EL (cell line): ENCODE measurements at regions not wholly inside any gene's neighbourhood (a gene's known extent, or its start where the extent isn't known, plus 50 kb on each side); places are given as distances from the start of the nearest gene placed in this dataset.

Experiments used
- DNase-seq: peaks from one replicate; pipeline ENCODE4 v3.0.0-alpha.2; 2016

DNA sequence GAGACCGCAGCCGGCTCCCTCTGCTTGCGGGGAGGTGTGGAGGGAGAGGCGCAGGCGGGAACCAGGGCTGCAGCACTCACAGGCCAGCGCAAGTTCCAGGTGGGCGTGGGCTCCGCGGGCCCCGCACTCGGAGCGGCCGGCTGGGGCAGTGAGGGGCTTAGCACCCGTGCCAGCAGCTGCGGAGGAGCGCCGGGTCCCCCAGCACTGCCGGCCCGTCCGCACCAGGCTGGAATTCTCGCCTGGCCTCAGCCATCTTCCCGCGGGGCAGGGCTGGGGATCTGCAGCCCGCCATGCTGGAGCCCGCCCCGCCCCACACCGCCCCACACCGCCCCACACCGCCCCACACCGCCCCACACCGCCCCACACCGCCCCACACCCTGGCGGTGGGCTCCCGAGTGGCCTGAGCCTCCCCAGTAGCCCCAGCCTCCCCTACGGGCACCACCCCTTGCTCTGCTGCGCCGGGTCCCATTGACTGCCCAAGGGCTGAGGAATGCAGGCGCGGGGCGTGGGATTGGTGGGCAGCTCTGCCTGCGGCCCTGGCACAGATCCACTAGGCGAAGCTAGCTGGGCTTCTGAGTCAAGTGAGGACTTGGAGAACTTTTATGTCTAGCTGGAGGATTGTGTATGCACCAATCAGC, 123.9 kb upstream of the MGAT5 start:
- no peak for DNase-seq

DNA sequence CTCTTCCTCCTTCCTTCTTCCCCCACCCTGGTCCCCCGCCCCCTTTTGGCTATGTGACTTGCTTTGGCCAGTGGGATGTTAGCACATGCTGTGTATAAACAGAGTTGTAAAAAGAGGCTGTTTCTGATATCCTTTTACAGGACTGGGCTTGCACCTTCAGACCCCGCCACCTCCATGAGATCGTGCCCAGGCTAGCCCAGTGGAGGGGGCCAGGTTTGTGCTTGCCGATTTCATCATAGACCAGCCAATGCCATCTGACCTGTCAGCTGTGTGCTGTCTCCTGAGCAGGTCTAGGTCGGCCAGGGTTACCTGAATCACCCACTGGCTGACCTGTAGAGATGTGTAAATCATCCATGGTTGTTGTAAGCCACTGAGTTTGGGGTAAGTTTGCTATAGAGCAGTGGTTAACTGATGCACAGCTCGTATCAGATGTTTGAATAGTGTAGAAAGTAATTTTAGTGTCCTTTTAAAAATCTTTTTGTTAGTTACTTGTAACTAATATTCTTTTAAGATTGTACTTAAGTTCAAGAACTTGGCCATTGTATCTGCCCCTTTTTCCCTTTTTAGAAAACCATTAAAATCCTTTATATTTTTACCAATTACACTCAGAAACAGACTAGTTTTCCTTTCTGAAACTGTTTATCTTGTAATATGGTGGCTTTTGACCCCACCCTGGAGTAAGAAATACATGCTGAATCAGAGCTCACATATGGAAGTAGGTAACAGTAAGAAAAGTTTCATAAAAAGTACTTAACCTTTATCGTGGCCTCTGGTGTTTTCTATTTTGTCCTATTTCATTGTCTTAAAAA, 122.0 kb upstream of the MGAT5 start:
- DNase-seq: no peak

DNA sequence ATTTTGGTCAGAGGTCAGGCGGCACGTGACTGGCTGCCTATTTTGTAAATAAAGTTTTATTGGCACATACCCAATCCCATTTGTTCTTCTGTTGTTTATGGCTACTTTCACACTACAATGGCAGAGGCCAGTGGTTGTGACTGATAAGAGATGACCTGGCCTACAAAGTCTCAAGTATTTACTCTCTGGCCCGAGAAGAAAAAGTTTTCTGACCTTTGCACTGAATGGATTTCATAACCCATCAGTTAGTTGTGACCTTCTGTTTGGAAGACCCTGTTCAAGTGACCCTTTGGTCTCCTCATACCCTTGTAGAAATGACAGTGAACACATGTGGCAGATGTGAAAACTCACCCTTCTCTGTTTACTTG, 121.4 kb upstream of the MGAT5 start:
- no peak for DNase-seq

DNA sequence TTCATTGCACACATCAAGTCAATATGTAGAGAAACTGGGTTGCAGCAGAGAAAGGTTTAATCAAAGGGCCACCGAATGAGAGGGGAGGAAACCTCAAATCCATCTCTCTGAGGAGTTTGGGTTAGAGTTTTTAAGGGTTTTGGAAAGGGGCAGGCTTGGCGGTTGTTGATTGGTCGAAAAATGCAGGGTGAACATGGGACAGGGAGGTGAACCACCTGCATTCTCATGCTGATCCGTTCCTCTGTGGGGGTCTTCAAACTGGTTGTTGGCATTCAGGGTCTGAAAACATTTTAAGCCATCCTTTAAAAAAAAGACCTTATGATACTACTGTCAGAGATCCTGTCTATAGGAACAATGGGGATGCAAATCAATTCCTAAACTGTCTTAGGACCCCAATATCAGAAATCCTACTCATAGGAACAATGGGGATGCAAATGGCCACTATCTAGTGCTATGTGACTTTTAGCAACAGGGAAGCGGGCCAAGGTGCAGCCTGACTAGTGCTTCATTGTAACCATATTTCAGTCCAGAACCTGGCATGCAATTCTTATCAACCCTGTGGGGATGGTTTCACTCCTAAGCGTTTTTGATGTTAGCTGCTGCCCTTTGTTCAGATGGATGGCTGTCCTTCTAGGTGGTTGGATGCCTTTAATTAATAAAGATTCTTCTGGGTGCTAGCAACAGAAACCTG, 120.1 kb upstream of the MGAT5 start:
- no peak for DNase-seq

DNA sequence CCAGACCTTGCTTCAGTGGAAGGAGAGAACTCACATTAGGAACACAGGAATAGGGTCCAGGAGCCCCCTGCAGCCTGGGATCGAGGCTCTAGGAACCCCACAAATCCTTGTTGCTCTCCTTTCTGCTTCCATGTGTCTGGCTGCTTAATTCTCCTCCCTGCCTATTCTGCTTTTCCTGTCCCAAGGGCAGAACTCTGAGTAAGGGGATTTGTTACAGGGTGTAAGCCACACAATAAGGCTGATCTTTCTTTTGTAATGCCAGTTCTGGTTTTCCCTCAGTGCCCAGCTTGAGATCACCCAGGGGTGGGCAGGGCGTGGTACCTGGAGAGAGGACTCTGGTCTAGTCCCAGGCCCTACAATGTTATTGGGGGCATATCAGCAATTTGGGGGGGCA, 119.6 kb upstream of the MGAT5 start:
- DNase-seq: no peak

DNA sequence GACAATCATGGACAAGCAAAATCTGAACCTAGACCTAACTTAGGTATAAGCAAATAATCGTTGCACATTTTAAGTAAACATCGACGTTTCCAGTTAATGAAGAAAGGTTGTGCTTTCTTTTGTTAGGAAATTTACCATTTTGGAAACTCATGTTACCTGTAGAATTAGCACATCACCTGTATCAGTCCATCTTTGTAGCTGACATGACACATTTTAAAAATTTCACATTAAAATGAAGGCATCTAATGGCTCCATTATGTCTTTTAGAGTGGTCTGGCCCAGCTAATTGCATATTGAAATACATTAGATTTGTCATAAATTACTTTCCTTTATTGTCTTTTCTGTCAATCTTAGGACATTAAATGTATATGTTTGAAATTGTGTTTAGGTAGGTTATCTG, 119.0 kb upstream of the MGAT5 start:
- no peak for DNase-seq

DNA sequence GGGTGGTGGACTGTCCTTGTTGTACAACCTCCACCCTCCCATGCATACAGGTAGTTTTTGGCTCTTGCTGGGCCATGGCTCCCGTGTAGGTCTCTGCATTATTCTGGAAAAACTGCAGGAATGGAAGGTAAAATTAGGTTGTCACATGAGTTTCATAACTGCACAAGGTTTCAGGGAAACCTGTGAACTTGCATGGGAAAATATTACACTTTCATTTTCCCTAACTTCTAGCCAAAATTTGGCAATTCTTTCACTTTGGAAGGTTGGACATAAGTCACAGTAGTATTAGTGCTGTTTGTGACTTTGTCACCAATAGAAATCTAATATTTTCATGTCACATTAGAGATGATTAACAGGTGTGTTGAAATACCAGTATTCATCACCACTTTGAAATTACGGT, 118.1 kb upstream of the MGAT5 start:
- DNase-seq: no peak

DNA sequence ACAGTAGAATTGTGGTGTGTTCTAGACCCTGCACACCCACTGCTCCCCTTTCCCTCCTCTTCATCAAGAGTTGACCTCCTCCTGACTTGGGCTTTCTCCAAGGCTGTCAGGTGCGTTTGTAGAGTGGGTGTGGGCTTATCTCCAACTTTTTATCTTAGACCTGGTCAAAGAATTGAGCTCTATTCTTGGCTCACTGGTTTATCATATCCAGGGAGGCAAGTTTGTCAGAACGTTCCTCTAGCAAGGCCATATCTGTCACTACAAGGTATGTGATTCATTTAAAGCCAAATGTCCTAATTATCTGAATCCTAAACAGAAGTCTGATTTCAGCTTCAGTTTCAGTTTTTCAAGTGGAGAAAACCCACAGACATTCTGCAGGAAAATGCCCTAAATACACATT, 117.1 kb upstream of the MGAT5 start:
- DNase-seq: no peak

DNA sequence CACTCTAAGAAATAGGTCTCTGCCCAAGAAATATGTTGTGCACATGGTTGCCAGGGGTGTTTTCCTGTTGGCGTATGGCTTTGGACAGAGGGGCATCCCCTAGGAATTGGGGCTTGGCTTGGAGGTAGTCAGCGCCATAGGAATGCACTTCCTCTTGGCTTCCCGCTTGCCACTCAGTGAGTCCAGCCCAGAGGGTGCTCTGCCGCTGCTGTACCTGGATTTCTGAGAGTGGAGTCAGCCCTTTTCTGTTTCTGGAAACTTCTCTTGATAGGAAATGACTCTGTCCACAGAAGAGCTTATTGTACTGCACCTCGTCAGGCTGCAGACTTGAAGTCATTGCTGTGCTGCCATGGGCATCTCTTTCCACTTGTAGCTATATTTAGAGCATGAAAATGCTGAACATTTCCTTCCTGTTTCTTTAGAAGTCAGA, 116.7 kb upstream of the MGAT5 start:
- DNase-seq: peak; percentile 91

DNA sequence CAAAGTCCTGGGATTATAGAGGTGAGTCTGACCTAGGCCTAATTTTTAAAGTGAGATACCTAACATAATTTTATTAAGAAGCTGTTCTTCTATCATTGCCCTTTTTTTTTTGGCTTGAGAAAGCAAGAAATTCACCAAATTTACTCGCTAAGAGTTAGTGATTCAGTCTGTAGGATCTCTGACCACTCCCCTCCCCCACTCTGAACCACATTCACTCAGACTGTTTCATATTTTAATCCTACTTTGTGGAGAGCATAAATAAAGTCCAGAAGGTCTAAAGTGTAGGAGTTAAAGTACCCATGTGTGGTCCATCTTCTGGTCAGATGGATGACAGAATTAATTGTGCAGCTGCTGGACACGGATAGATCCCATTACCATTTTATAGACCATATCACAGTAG, 115.8 kb upstream of the MGAT5 start:
- peak; percentile 29 for DNase-seq

DNA sequence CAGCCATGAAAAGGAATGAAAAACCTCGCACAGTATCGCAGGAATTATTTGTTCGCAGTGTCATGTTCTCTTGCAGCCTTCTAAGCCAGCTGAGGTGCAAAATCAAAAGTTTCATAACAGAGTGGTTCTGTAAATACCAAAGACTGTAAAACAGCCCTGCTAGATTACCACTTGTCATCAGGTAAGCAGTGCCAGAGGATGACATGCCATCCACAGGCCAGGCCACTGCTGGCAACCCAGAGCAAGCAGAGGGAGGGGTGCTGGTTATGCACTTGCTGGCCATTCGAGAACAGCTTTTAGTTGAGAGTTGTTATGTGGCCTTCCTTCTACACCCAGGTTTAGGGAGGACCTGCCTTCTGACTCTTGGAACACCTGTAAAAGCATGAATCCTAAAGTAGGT, 114.3 kb upstream of the MGAT5 start:
- DNase-seq: no peak

DNA sequence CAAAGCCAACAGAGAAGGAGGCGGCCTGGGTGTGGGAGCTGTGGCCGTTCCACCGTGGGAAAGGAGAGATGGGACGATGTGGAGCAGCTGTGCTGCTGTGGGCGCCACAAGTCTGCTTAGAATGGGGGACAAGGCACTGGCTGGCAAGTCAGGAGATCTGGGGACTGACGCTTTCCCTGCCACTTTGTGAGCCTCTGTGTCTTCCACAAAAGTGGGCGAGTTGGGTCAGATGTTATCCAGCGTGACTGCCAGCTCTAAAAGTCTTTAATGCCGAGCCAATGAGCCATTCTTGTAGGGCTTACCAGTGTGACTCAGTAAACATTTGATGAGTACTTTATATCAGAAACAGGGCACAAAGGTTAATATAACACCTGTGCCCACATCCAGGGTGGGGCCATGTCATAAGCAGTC, 113.6 kb upstream of the MGAT5 start:
- DNase-seq: no peak

DNA sequence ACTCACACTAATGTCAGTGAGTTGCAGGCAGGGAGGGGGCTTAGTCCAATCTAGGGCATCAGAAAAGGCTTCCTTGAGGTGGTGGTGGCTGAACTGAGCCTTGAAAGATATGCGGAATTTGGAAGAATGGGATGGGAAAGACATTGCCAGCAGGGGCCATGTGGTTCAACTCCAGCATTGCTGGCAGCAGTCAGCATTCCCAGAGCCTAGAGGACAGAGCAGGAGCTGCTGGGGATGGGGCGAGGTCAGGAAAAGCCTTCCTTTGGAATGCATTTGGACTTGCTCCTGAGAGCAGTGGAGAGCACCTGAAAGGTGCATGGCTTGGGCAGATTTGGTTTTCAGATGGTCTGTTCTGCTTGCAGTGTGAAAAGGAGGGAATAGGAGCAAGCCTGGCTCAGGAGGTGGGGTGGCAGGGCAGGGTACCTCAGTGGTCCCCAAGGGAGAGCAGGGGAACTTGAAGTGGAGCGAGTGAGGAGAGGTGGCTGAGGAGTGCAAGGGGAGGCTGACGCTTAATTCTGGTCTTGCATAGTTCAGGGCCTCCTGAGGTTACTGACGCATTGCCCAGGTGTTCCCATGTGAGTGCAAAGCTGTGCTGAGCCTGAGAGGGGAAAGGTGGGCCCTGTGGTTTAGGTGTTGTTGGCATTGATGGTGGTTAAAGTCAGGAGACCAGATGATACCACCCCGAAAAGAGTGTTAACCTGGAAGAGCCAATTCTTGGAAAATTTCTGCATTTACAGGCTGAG, 112.1 kb upstream of the MGAT5 start:
- DNase-seq: no peak

DNA sequence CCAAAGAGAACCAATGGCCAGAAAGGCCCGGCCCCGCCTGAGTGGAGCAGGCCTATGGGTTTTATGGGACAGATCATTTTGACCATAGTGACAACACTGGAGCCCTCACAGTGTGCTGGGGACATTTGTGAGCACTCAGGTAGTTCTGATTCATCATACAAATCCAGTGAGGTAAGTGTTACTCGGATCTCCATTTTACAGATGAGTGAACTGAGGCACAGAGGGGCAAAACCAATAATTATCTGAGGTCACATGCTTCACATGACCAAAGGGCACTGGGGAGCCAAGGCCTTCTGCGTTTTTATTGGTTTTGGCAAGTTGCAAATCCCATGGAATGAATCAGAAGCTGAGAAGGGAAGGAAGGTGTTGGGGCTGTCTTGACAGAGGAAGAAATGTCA, 111.5 kb upstream of the MGAT5 start:
- DNase-seq: peak; percentile 41

DNA sequence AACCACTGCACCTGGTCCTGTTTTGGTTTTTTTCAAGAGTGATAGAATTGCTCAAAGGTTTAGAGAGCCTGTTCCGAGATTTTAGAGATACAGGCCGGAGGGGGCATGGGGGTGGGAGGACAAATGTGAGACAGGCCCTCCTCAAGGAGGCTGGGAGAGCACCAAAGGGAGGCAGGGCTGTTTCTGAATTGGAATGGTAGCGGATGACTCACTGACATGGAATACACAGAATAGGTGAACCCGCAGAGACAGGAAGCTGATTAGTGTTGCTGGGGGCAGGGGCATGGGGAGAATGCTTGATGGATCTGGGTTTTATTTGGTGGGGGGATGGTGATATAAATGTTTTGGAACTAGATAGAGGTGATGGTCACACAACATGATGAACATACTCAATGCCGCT, 111.0 kb upstream of the MGAT5 start:
- peak; percentile 79 for DNase-seq

DNA sequence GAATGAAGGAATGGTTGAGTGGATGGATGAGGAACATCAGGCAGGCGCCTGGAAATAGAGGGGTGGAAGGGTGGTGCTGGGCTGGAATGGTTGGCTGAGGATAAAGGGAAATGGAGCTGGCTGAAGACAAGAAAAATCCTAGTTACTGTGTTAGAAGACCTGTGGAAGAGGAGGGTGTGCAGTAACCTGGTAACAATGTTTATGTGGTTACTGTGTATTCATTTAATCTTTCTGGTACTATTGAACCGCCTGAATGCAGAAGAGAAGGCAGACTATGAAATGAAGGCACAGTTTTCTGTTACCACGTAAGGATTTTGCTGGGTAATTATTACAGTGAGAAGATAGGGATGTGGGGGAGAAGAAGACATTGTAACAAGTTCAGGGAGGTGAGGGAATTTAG, 110.3 kb upstream of the MGAT5 start:
- no peak for DNase-seq

DNA sequence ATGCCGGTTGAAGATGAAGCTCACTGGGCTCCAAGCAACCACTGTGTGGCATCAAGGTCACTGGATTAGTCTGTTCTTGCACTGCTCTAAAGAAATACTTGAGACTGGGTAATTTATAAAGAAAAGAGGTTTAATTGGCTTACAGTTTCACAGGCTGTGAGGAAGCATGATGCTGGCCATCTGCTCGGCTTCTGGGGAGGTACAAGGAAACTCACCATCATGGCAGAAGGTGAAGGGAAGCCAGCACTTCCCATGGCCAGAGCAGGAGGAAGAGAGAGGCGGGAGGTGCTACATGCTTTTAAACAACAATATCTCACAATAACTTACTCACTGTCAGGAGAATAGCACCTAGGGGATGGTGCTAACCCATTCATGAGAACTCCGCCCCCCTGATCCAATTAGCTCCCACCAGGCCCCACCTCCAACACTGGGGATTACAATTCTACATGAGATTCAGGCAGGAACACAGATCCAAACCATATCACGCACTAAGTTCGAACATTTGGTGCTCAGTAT, 109.7 kb upstream of the MGAT5 start:
- no peak for DNase-seq

DNA sequence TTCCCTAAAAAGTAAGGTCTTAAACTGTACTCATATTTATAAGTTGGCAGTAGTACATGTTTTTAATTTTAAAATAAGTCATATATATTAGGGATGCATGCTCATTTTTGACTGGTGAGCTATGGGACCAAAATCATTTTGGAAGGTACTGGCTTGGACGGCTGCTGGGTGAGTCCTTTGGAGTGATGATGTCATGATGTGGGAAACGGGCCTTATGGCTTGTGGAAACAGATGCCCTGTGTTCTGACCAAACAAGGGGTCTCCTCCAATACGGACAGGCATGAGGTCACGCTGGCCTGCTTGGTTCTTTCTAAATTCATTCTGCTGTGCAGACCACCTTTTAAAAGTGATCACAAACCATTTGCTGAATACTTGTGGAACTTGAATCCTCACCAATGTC, 109.2 kb upstream of the MGAT5 start:
- peak; percentile 20 for DNase-seq

DNA sequence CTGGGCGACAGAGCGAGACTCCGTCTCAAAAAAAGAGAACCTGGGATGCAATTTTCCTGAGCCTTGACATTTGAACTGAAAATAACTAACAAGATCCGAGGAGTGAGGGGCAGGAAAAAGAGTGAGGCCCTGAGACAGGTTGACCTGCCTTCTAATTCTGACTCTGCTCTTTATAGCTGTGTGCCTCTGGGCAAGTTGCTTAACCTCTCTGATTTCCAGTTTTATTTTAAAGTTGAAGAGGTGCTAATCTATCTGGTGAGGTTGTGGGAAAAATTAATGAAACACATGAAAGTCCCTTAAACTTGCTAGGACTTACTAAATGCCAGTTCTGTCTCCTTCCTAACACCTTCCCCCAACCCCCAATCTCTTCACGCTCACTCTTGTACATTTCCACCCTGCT, 108.4 kb upstream of the MGAT5 start:
- DNase-seq: no peak

DNA sequence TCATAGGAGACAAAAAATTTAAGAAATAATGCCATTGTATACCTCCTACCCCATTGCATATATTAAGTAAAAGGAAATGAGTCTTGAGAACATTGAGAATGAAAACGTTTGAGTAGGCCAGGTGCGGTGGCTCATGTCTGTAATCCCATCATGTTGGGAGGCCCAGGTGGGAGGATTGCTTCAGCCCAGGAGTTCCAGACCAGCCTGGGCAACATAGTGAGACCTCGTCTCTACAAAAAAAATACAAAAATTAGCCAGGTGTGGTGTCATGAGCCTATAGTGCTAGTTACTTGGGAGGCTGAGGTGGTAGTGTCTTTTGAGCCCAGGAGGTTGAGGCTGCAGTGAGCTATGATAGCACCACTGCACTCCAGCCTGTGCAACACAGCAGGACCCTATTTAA, 107.7 kb upstream of the MGAT5 start:
- DNase-seq: no peak

DNA sequence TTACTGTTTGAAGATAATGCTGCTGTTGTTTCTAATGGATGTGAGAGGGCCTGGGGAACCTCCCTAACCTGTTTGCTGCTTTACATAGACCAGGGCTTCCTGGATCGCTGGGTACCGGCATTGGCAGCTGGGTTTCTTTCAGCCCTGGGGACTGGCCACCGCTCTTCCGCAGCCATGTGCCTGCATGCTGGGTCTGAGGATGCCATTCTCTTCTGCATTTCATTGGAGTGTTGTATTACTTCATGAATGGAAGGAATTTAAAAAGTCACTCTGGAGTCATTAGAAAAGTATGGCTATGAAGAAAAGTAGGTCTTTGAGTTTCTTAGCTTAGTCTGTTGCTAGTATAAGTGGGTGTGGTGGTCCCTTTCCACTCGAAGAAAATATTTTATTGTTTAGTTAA, 107.3 kb upstream of the MGAT5 start:
- DNase-seq: peak; percentile 65

DNA sequence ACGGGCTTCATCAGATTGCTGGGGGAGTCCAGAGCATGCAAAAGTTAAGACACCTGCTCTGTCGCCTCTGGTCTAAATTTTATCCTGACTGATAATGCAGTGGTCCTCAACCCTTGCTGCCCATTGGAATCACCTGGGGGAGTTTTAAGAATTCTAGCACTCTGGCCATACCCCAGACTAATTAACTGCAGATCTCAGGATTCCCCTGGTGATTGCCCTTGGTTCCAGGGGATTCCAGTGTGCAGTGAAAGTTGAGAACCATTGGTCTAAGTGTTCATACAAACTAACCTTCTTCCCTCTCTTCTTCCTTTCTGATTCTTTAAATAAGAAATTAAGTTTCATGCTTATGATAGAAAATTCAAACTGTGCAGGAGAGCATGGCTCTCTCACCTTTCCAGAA, 105.7 kb upstream of the MGAT5 start:
- DNase-seq: no peak

DNA sequence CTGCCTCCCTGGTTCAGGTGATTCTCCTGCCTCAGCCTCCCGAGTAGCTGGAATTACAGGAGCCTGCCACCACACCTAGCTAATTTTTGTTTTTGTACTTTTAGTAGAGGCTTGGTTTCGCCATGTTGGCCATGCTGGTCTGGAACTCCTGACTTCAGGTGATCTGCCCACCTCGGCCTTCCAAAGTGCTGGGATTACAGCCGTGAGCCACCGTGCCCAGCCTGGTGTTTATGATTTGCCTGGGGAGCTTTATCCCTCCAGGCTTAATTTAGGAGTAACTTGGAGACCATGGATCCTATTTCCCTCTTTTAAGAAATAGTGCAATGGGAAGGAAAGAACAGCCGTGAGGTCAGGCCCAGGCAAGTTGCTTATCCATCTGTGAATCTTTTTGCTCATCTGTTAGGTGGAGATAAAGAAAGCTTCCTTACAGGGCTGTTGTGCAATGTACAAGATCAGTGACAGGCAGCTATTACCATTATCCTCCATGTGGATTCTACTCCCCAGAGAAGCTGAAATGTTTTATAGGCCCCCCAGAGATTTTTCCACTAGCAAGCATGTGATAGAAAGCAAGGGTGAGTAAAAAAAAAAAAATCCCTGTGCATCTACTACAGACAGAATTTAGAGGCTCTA, 104.9 kb upstream of the MGAT5 start:
- DNase-seq: no peak
